GM23338 (cell line): ENCODE measurements at regions not wholly inside any gene's neighbourhood (a gene's known extent, or its start where the extent isn't known, plus 50 kb on each side); places are given as distances from the start of the nearest gene placed in this dataset.

Experiments used
- CREB1 ChIP-seq: fragments of 250-450 bp; sonication (Bioruptor Pico); IDR thresholded peaks from 2 replicates; pipeline ENCODE4 v1.5.0; 2020; ENCODE audit warnings: low read depth, mild to moderate bottlenecking, moderate library complexity
- EZH2 ChIP-seq: fragments of 200-600 bp; sonication (generic); IDR thresholded peaks from one replicate; pipeline ENCODE4 v1.8.0; 2017; ENCODE audit warnings: antibody characterized with exemption, mild to moderate bottlenecking, low read depth; ENCODE audit not compliant: unreplicated experiment
- EZH2phosphoT487 ChIP-seq: fragments of 200-600 bp; sonication (generic); IDR thresholded peaks from one replicate; pipeline ENCODE4 v1.8.1; 2018; ENCODE audit warnings: antibody characterized with exemption; ENCODE audit not compliant: unreplicated experiment
- JUNB ChIP-seq: IDR thresholded peaks from one replicate; pipeline ENCODE4 v1.6.1; 2016; ENCODE audit warnings: antibody characterized with exemption; ENCODE audit not compliant: unreplicated experiment
- NANOG ChIP-seq: IDR thresholded peaks from 2 replicates; pipeline ENCODE4 v1.6.1; 2016; ENCODE audit warnings: antibody characterized with exemption, borderline replicate concordance
- POLR2AphosphoS5 ChIP-seq: IDR thresholded peaks from 2 replicates; pipeline ENCODE4 v1.6.1; 2016; ENCODE audit warnings: antibody characterized with exemption, low read depth
- STAT1 ChIP-seq: IDR thresholded peaks from one replicate; pipeline ENCODE4 v1.6.1; 2016; ENCODE audit warnings: antibody characterized with exemption; ENCODE audit not compliant: unreplicated experiment
- ZNF114 ChIP-seq: fragments of 250-450 bp; sonication (Bioruptor Pico); IDR thresholded peaks from 2 replicates; pipeline ENCODE4 v1.5.0; 2020; ENCODE audit warnings: mild to moderate bottlenecking, moderate library complexity
- ZNF331 ChIP-seq: fragments of 250-450 bp; sonication (Bioruptor Pico); IDR thresholded peaks from 2 replicates; pipeline ENCODE4 v1.5.0; 2020; ENCODE audit warnings: low read depth, mild to moderate bottlenecking, moderate library complexity
- TF ChIP-seq, protein P1 (sequence below), 2 experiments: fragments of 200-600 bp in 1 of 2; sonication (generic) in 1 of 2; conservative IDR thresholded peaks; 2 replicates each; pipeline versions ENCODE4 v1.5.1 to v1.6.1; 2016 to 2017; ENCODE audit warnings: antibody characterized with exemption in 2 of 2, low read depth in 2 of 2, mild to moderate bottlenecking in 2 of 2, moderate library complexity in 1 of 2
- TF ChIP-seq, protein P2 (sequence below): IDR thresholded peaks from one replicate; pipeline ENCODE4 v1.6.1; 2018; ENCODE audit warnings: antibody characterized with exemption; ENCODE audit not compliant: unreplicated experiment
- TF ChIP-seq, protein P3 (sequence below): fragments of 250-450 bp; sonication (Bioruptor Pico); IDR thresholded peaks from 2 replicates; pipeline ENCODE4 v1.5.0; 2020; ENCODE audit warnings: mild to moderate bottlenecking, moderate library complexity
- TF ChIP-seq, protein P4 (sequence below): IDR thresholded peaks from 2 replicates; pipeline ENCODE4 v1.6.1; 2016; ENCODE audit warnings: antibody characterized with exemption

DNA sequence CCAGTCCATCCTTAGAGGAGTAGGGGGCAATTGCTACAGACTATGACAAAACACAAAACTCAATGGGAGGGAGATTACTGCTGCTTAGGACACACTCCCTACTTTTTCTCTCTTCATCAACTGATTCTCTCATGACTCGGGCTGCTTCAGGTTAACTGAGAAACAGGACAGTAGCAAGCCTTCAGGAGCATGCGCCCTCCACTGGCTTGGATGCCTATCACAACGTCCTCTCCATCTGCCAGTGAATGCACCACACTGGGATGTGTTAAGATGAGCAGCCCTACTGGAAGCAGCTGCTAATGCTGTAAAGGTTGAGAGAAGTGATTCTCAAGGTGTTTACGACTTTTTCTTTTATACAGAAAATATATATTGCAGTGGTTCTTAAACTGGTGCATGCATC, 542.3 kb downstream of the EDEM1 start:
- no peak for TF ChIP-seq EZH2
- TF ChIP-seq EZH2phosphoT487, result no peak
- TF ChIP-seq, protein P1, sequence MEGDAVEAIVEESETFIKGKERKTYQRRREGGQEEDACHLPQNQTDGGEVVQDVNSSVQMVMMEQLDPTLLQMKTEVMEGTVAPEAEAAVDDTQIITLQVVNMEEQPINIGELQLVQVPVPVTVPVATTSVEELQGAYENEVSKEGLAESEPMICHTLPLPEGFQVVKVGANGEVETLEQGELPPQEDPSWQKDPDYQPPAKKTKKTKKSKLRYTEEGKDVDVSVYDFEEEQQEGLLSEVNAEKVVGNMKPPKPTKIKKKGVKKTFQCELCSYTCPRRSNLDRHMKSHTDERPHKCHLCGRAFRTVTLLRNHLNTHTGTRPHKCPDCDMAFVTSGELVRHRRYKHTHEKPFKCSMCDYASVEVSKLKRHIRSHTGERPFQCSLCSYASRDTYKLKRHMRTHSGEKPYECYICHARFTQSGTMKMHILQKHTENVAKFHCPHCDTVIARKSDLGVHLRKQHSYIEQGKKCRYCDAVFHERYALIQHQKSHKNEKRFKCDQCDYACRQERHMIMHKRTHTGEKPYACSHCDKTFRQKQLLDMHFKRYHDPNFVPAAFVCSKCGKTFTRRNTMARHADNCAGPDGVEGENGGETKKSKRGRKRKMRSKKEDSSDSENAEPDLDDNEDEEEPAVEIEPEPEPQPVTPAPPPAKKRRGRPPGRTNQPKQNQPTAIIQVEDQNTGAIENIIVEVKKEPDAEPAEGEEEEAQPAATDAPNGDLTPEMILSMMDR (conservative IDR thresholded peaks at IDR 0.05; ENCODE audit: low read depth in 2 of 2), result no peak
- TF ChIP-seq, protein P2, sequence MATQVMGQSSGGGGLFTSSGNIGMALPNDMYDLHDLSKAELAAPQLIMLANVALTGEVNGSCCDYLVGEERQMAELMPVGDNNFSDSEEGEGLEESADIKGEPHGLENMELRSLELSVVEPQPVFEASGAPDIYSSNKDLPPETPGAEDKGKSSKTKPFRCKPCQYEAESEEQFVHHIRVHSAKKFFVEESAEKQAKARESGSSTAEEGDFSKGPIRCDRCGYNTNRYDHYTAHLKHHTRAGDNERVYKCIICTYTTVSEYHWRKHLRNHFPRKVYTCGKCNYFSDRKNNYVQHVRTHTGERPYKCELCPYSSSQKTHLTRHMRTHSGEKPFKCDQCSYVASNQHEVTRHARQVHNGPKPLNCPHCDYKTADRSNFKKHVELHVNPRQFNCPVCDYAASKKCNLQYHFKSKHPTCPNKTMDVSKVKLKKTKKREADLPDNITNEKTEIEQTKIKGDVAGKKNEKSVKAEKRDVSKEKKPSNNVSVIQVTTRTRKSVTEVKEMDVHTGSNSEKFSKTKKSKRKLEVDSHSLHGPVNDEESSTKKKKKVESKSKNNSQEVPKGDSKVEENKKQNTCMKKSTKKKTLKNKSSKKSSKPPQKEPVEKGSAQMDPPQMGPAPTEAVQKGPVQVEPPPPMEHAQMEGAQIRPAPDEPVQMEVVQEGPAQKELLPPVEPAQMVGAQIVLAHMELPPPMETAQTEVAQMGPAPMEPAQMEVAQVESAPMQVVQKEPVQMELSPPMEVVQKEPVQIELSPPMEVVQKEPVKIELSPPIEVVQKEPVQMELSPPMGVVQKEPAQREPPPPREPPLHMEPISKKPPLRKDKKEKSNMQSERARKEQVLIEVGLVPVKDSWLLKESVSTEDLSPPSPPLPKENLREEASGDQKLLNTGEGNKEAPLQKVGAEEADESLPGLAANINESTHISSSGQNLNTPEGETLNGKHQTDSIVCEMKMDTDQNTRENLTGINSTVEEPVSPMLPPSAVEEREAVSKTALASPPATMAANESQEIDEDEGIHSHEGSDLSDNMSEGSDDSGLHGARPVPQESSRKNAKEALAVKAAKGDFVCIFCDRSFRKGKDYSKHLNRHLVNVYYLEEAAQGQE, result no peak
- no peak for TF ChIP-seq POLR2AphosphoS5
- TF ChIP-seq, protein P3, sequence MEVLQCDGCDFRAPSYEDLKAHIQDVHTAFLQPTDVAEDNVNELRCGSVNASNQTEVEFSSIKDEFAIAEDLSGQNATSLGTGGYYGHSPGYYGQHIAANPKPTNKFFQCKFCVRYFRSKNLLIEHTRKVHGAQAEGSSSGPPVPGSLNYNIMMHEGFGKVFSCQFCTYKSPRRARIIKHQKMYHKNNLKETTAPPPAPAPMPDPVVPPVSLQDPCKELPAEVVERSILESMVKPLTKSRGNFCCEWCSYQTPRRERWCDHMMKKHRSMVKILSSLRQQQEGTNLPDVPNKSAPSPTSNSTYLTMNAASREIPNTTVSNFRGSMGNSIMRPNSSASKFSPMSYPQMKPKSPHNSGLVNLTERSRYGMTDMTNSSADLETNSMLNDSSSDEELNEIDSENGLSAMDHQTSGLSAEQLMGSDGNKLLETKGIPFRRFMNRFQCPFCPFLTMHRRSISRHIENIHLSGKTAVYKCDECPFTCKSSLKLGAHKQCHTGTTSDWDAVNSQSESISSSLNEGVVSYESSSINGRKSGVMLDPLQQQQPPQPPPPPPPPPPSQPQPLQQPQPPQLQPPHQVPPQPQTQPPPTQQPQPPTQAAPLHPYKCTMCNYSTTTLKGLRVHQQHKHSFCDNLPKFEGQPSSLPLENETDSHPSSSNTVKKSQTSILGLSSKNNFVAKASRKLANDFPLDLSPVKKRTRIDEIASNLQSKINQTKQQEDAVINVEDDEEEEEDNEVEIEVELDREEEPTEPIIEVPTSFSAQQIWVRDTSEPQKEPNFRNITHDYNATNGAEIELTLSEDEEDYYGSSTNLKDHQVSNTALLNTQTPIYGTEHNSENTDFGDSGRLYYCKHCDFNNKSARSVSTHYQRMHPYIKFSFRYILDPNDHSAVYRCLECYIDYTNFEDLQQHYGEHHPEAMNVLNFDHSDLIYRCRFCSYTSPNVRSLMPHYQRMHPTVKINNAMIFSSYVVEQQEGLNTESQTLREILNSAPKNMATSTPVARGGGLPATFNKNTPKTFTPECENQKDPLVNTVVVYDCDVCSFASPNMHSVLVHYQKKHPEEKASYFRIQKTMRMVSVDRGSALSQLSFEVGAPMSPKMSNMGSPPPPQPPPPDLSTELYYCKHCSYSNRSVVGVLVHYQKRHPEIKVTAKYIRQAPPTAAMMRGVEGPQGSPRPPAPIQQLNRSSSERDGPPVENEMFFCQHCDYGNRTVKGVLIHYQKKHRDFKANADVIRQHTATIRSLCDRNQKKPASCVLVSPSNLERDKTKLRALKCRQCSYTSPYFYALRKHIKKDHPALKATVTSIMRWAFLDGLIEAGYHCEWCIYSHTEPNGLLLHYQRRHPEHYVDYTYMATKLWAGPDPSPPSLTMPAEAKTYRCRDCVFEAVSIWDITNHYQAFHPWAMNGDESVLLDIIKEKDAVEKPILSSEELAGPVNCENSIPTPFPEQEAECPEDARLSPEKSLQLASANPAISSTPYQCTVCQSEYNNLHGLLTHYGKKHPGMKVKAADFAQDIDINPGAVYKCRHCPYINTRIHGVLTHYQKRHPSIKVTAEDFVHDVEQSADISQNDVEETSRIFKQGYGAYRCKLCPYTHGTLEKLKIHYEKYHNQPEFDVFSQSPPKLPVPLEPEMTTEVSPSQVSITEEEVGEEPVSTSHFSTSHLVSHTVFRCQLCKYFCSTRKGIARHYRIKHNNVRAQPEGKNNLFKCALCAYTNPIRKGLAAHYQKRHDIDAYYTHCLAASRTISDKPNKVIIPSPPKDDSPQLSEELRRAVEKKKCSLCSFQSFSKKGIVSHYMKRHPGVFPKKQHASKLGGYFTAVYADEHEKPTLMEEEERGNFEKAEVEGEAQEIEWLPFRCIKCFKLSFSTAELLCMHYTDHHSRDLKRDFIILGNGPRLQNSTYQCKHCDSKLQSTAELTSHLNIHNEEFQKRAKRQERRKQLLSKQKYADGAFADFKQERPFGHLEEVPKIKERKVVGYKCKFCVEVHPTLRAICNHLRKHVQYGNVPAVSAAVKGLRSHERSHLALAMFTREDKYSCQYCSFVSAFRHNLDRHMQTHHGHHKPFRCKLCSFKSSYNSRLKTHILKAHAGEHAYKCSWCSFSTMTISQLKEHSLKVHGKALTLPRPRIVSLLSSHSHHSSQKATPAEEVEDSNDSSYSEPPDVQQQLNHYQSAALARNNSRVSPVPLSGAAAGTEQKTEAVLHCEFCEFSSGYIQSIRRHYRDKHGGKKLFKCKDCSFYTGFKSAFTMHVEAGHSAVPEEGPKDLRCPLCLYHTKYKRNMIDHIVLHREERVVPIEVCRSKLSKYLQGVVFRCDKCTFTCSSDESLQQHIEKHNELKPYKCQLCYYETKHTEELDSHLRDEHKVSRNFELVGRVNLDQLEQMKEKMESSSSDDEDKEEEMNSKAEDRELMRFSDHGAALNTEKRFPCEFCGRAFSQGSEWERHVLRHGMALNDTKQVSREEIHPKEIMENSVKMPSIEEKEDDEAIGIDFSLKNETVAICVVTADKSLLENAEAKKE (CRISPR knock-in tag), result no peak
- TF ChIP-seq JUNB, result no peak
- no peak for TF ChIP-seq NANOG
- TF ChIP-seq, protein P4, sequence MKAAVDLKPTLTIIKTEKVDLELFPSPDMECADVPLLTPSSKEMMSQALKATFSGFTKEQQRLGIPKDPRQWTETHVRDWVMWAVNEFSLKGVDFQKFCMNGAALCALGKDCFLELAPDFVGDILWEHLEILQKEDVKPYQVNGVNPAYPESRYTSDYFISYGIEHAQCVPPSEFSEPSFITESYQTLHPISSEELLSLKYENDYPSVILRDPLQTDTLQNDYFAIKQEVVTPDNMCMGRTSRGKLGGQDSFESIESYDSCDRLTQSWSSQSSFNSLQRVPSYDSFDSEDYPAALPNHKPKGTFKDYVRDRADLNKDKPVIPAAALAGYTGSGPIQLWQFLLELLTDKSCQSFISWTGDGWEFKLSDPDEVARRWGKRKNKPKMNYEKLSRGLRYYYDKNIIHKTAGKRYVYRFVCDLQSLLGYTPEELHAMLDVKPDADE, result no peak
- TF ChIP-seq CREB1 (CRISPR knock-in tag), result no peak
- no peak for TF ChIP-seq ZNF331
- TF ChIP-seq STAT1, result no peak
- TF ChIP-seq ZNF114 (CRISPR knock-in tag), result no peak
